CD4-positive, alpha-beta T cell treated with Interleukin-1 beta for 1 hour (primary cell): ENCODE measurements at regions not wholly inside any gene's neighbourhood (a gene's known extent, or its start where the extent isn't known, plus 50 kb on each side); places are given as distances from the start of the nearest gene placed in this dataset.

Experiments used
- DNase-seq, 2 donors: peaks; one replicate each; pipeline ENCODE4 v3.0.0-alpha.2; 2020 to 2022

GRCh38 chr1:4965346-4966075 is 311.1 kb downstream of the AJAP1 start:
- DNase-seq, result no peak

DNA sequence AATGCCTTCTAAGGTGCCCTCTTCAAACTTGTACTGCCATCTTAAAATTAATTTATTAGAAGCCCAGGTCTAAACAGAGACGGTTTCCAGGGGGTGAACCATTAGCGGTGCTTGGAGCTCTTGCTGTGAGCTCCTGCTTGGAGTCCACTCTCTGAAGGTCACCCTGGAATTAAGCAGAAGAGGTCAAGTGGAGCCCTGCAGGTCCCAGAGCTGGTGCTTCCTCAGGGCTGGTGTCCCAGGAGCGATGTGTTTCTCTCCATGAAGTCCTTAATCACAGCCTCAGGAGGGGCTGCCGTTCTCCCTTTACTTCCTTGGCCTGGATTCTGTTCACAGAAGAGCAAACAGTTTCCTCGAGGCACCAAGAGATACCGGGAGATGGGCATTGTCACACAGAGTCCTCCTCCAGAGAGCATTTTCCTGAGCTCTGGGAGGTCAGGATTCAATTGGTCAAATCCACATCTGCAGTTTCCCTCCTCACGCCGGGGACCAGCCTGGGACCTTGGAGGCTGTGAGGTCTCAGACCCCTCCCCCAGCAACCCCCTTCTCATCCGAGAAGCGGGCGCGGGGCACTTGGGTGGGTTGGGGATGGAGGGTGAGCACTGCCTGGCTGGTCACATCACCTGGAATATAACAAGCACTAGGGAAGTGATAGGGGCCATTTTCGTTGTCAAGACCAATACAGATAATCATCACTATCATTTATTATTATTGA is 310.4 kb downstream of the AJAP1 start:
- DNase-seq, result no peak

GRCh38 chr1:4963251-4963650 is 308.8 kb downstream of the AJAP1 start:
- no peak for DNase-seq

DNA sequence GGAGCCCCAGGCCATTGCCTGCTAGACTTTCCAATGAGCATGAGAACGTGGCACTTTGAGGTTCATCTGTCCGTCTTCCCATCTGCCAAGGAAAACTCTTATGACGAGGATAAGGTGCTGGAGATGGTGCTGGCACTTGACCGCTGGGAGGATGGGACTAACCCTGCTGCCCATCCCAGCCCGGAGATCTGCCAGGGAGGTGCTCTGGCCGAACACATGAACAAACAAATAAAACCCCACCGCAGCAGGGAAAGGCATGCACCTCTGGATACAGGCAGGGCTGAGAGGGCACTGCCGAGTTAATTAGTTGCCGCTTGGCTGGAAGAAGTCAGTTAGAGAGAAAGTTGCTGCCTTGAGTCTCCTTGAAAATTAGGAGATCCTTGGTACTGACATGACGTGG is 308.4 kb downstream of the AJAP1 start:
- DNase-seq, result no peak

GRCh38 chr1:4961935-4962645 is 307.7 kb downstream of the AJAP1 start:
- no peak for DNase-seq

DNA sequence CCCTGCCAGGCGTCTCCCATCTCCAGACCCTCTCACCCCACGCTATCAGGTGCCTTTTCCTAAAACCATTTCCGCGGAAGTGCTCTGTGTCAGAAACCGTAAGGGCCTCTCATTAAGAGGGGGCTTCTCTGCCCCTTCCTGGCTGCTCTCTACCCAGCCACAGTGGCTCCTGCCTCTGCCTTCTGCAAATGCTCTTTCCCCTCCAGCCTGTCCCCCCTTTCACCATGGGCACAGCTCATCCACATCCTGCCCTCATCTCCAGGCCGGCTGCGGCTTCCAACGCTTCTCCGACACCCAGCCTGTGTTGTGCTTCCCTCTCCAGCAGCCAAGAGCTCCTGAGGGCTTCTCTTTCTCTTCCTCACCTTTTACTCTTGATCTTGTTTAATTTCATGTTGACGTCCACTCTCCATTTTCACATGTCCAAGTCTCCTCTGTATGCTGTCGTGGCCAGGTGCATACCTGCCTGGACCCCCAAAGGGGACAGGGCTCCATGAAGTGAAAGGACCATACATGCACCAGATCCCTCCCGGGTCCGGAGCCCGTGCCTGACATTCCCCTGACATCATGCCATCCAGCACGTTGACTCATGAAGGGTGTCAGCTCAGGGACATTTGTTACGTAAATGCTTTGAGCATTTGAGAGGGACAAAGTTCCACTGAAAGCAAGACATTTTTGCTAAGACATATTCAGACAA is 306.5 kb downstream of the AJAP1 start:
- DNase-seq, result no peak

DNA sequence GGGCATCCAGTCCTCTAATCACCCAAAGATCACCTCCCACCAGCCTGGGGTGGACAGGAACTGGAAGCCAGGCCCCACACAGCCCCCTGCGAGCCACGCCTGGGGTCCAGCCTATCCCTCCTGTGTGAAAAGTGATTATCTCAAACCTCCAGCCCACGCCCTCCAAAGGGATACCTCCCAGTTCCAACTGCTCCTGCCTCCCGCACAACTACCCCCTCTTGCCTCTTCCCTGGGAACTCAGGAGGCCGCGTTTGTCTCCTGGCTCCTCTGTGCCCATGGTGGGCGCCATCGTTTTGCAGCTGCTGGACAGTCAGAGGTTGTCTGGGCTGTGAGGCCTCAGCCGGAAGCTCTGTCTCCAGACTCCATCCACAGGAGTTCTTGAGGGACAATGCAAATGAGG is 305.9 kb downstream of the AJAP1 start:
- DNase-seq, result no peak

DNA sequence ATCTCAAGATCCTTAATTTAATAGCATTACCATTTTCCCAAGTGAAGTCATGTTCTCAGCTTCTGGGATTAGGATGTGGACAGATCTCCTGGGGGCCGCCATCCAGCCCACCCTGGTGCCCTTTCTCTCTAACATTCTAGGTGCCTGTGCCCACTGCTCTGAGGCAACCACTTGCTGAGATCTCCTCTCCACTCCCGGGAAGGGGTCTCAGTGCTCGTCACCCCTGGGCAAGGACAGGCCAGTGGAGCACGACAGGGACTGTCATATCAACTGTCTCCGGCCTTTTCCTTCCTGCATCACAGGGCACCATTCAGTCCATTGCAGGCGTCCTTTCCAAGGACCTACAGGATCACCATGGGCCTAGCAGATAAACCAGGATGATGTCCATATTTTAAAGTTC is 304.8 kb downstream of the AJAP1 start:
- DNase-seq, result no peak

DNA sequence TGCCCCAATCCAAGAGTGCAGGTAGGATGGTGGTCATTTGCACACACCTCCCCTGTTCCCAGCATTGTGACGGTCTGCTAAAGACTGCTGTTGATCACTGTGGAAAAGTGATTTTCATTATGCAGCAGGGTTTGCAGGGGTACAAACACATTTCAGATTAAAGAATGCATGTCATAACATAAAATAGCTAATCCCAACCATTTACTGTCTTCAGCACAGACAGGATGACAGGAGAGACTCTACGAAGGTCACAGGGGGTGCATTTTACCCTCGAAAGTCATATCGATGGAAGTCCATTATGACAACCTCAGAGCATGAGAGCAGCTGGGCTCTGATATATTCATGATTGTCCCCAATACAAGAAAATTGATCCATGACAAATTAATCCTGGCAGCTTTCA is 302.6 kb downstream of the AJAP1 start:
- no peak for DNase-seq

GRCh38 chr1:4954392-4954791 is 300.0 kb downstream of the AJAP1 start:
- DNase-seq, result no peak

GRCh38 chr1:4951601-4952000 is 297.2 kb downstream of the AJAP1 start:
- no peak for DNase-seq

GRCh38 chr1:4946343-4946742 is 291.9 kb downstream of the AJAP1 start:
- DNase-seq, result no peak

- DNase-seq, result no peak
Observed at GRCh38 chr1:4944911-4945310, 290.5 kb downstream of the AJAP1 start.

GRCh38 chr1:4944072-4944471 is 289.7 kb downstream of the AJAP1 start:
- no peak for DNase-seq

- no peak for DNase-seq
Observed at GRCh38 chr1:4939266-4939665, 284.9 kb downstream of the AJAP1 start.

GRCh38 chr1:4937876-4938534 is 283.6 kb downstream of the AJAP1 start:
- DNase-seq, result no peak

GRCh38 chr1:4935807-4936206 is 281.4 kb downstream of the AJAP1 start:
- no peak for DNase-seq

DNA sequence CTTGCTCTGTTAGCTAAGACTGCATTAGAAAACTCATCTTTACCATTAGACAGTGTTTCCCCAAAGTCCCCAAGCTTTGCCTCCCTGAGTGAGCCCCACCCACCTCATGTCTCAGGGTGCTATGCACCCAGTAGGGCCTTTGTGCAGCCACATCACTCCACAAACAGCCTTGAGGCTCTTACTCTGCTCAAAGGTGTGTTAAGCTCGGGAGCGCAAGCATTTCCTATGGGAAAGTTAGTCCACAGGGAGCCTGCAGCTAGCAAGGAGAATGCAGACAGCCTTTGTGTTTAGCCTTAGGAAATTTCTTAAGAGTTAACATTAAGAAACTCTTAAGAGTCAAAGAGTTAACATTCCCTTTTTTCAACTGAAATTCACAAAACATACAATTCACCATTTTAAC is 278.8 kb downstream of the AJAP1 start:
- DNase-seq, result no peak

GRCh38 chr1:4932311-4933030 is 278.1 kb downstream of the AJAP1 start:
- DNase-seq, result no peak

- no peak for DNase-seq
Observed at GRCh38 chr1:4931486-4931885, 277.1 kb downstream of the AJAP1 start.

- no peak for DNase-seq
Observed at GRCh38 chr1:4928186-4928585, 273.8 kb downstream of the AJAP1 start.

DNA sequence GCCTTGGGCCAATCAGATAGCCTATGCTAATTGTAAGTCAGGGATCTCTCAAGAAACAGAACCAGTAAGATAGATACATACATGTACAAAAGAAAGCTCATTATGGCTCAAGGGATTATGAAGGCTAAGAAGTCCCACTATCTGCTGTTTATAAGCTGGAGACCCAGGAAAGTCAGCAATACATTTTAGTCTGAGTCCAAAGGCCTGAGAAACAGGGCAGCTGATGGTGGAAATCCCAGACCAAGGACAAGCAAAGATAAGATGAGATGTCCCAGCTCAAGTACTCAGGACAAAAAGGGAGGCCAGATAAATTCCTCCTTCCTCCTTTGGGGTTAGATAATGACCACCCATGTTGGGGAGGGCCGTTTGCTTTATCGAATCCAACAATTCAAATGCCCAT is 269.9 kb downstream of the AJAP1 start:
- no peak for DNase-seq
